D721Med (cell line): ENCODE measurements at regions not wholly inside any gene's neighbourhood (a gene's known extent, or its start where the extent isn't known, plus 50 kb on each side); places are given as distances from the start of the nearest gene placed in this dataset.

Source experiments
- DNase-seq: peaks from one replicate; pipeline ENCODE4 v3.0.0; 2011; ENCODE audit warnings: low spot score; ENCODE audit not compliant: insufficient read length
- FAIRE-seq: peaks from 2 replicates; lab custom pipeline; 2011; peaks lifted over from hg19 to GRCh38; lab: Jason Lieb, UNC
- CTCF ChIP-seq: IDR thresholded peaks from 2 replicates; pipeline ENCODE4 v1.5.1; 2012; ENCODE audit warnings: mild to moderate bottlenecking, control low read depth; ENCODE audit not compliant: insufficient read depth; ENCODE audit errors: missing control alignments

- no peak for TF ChIP-seq CTCF
- DNase-seq = no peak
- FAIRE-seq = no peak
These were observed 145.4 kb downstream of the AEBP2 start for GRCh38 chr12:19584732-19585131.

GRCh38 chr12:19588951-19589350, 149.7 kb downstream of the AEBP2 start:
- DNase-seq = no peak
- no peak for FAIRE-seq
- TF ChIP-seq CTCF = no peak

GRCh38 chr12:19591951-19592350, 152.7 kb downstream of the AEBP2 start:
- TF ChIP-seq CTCF = no peak
- FAIRE-seq (no peak), DNase-seq (no peak)

- no peak for TF ChIP-seq CTCF
- no peak for DNase-seq
- FAIRE-seq = peak; percentile 58
These were observed 157.3 kb downstream of the AEBP2 start for GRCh38 chr12:19596434-19597166.

- FAIRE-seq = peak; percentile 29
- DNase-seq = no peak
- no peak for TF ChIP-seq CTCF
These were observed 158.1 kb downstream of the AEBP2 start for GRCh38 chr12:19597167-19598026.

GRCh38 chr12:19605720-19606119, 166.4 kb downstream of the AEBP2 start:
- DNase-seq (no peak), FAIRE-seq (no peak)
- no peak for TF ChIP-seq CTCF
